Smooth muscle cell (in vitro differentiated cells): ENCODE measurements at regions not wholly inside any gene's neighbourhood (a gene's known extent, or its start where the extent isn't known, plus 50 kb on each side); places are given as distances from the start of the nearest gene placed in this dataset.
A peak's percentile ranks its signal among the peaks of the same experiment; 100 is the strongest.

Experiments
- DNase-seq: peaks from one replicate; lab custom pipeline; 2025; ENCODE audit not compliant: unreplicated experiment; lab: John Stamatoyannopoulos, UW
- H2AFZ ChIP-seq: fragments of 200-600 bp; sonication (generic); 2 replicates; pipeline ENCODE4 v1.6.0; 2016; ENCODE audit warnings: antibody characterized with exemption, low read depth, mild to moderate bottlenecking
- H3F3A ChIP-seq: fragments of 200-600 bp; sonication (generic); 2 replicates; pipeline ENCODE4 v1.6.0; 2017; ENCODE audit warnings: antibody characterized with exemption, low read depth
- H3K27ac ChIP-seq: fragments of 200-600 bp; sonication (generic); 2 replicates; pipeline ENCODE4 v1.5.1; 2016; ENCODE audit warnings: low read depth, mild to moderate bottlenecking
- H3K27me3 ChIP-seq: fragments of 200-600 bp; sonication (generic); 2 replicates; pipeline ENCODE4 v1.6.1; 2016; ENCODE audit warnings: low read depth, mild to moderate bottlenecking
- H3K36me3 ChIP-seq: fragments of 200-600 bp; sonication (generic); 2 replicates; pipeline ENCODE4 v1.5.1; 2016; ENCODE audit warnings: low read depth
- H3K4me1 ChIP-seq: fragments of 200-600 bp; sonication (generic); 2 replicates; pipeline ENCODE4 v1.5.1; 2016; ENCODE audit warnings: low read depth
- H3K4me2 ChIP-seq: fragments of 200-600 bp; sonication (generic); 2 replicates; pipeline ENCODE4 v1.6.0; 2016; ENCODE audit warnings: mild to moderate bottlenecking
- H3K4me3 ChIP-seq: fragments of 200-600 bp; sonication (generic); 2 replicates; pipeline ENCODE4 v1.5.1; 2016; ENCODE audit warnings: mild to moderate bottlenecking
- H3K79me2 ChIP-seq: fragments of 200-600 bp; sonication (generic); 2 replicates; pipeline ENCODE4 v1.6.0; 2016; ENCODE audit warnings: low read depth, mild to moderate bottlenecking
- H3K9ac ChIP-seq: fragments of 200-600 bp; sonication (generic); 2 replicates; pipeline ENCODE4 v1.6.0; 2016; ENCODE audit warnings: low read depth
- H3K9me3 ChIP-seq: fragments of 200-600 bp; sonication (generic); replicated peaks from 2 replicates; pipeline ENCODE4 v1.5.1; 2016; ENCODE audit warnings: low read depth
- H4K20me1 ChIP-seq: fragments of 200-600 bp; sonication (generic); 2 replicates; pipeline ENCODE4 v1.6.0; 2016; ENCODE audit warnings: low read depth
- CTCF ChIP-seq: fragments of 200-600 bp; sonication (generic); IDR thresholded peaks from 2 replicates; pipeline ENCODE4 v1.5.1; 2017; ENCODE audit warnings: borderline replicate concordance, mild to moderate bottlenecking, antibody characterized with exemption; ENCODE audit not compliant: insufficient read depth, poor library complexity, severe bottlenecking
- WGBS: methylation state at CpG from one replicate; pipeline ENCODE4 v1.1.7; 2016; ENCODE audit warnings: low lambda C conversion rate; 5-methylcytosine and 5-hydroxymethylcytosine counted together

- Histone ChIP-seq H4K20me1 (no peaks in the 10 kb centered on the region), H3K27me3 (no peaks in the 10 kb centered on the region), H3K9ac (no peak overlapping the region), H3K27ac (peak overlapping the region; percentile 17), H3F3A (peaks cover 3% of the 10 kb centered on the region), H2AFZ (no peak overlapping the region), H3K4me2 (no peak overlapping the region), H3K4me1 (peaks cover 18% of the 10 kb centered on the region), H3K4me3 (no peak overlapping the region), H3K79me2 (no peaks in the 10 kb centered on the region), H3K9me3 (no peaks in the 10 kb centered on the region), H3K36me3 (no peaks in the 10 kb centered on the region)
- WGBS, result 34% methylated on average over 11 of the region's 11 CpGs
- no peak for TF ChIP-seq CTCF
- DNase-seq, result no peak
These were observed 133.1 kb downstream of the SMAD6 start for GRCh38 chr15:66834881-66835878.

- Histone ChIP-seq H3K4me2 (no peak overlapping the region), H3F3A (peaks cover 10% of the 10 kb centered on the region), H4K20me1 (no peaks in the 10 kb centered on the region), H3K27me3 (no peaks in the 10 kb centered on the region), H3K9ac (no peak overlapping the region), H3K4me1 (peaks cover 19% of the 10 kb centered on the region), H3K27ac (no peak overlapping the region), H2AFZ (no peak overlapping the region), H3K4me3 (no peak overlapping the region), H3K36me3 (no peaks in the 10 kb centered on the region), H3K79me2 (no peaks in the 10 kb centered on the region), H3K9me3 (no peaks in the 10 kb centered on the region)
- DNase-seq, result no peak
- no peak for TF ChIP-seq CTCF
- 87% methylated on average over 9 of the region's 9 CpGs for WGBS
These were observed 134.4 kb downstream of the SMAD6 start for GRCh38 chr15:66836231-66837030.

GRCh38 chr15:66838202-66838601 lies 136.2 kb downstream of the SMAD6 start:
- H3K27me3 ChIP-seq, result no peaks in the 10 kb centered on the region
- 75% methylated on average over 7 of the region's 7 CpGs for WGBS
- no peak for DNase-seq
- H4K20me1 ChIP-seq, result no peaks in the 10 kb centered on the region
- no peak overlapping the region for H2AFZ ChIP-seq
- H3F3A ChIP-seq, result peaks cover 15% of the 10 kb centered on the region
- H3K4me1 ChIP-seq, result peaks cover 28% of the 10 kb centered on the region
- no peak overlapping the region for H3K4me3 ChIP-seq
- H3K9ac ChIP-seq, result no peak overlapping the region
- H3K4me2 ChIP-seq, result no peak overlapping the region
- H3K9me3 ChIP-seq, result no peaks in the 10 kb centered on the region
- no peaks in the 10 kb centered on the region for H3K36me3 ChIP-seq
- no peak overlapping the region for H3K27ac ChIP-seq
- no peak for TF ChIP-seq CTCF
- H3K79me2 ChIP-seq, result no peaks in the 10 kb centered on the region
